Adrenal gland (tissue), 9 donors: ENCODE measurements at regions not wholly inside any gene's neighbourhood (a gene's known extent, or its start where the extent isn't known, plus 50 kb on each side); places are given as distances from the start of the nearest gene placed in this dataset.
A peak's percentile ranks its signal among the peaks of the same experiment; 100 is the strongest.

Source experiments
- DNase-seq, 7 donors: peaks; one replicate each; pipeline ENCODE4 v3.0.0-alpha.2; 2019 to 2020
- H3K27ac ChIP-seq, 5 donors: fragments of 200-600 bp; sonication (generic) in 4 of 5; 1 replicate in 3 of 5; 2 replicates in 2 of 5; pipeline versions ENCODE4 v1.5.1 to v1.8.0; 2016 to 2020; ENCODE audit warnings: mild to moderate bottlenecking in 1 of 5
- H3K27me3 ChIP-seq: fragments of 200-600 bp; 2 replicates; pipeline ENCODE4 v1.8.0; 2021
- H3K36me3 ChIP-seq, 2 donors: fragments of 200-600 bp; replicated peaks in 1 of 2; 1 replicate in 1 of 2; 2 replicates in 1 of 2; pipeline versions ENCODE4 v1.5.1 to v1.8.0; 2018 to 2022
- H3K4me1 ChIP-seq, 2 donors: fragments of 200-600 bp; replicated peaks in 1 of 2; 1 replicate in 1 of 2; 2 replicates in 1 of 2; pipeline versions ENCODE4 v1.5.1 to v1.8.0; 2018 to 2021
- H3K4me3 ChIP-seq, 4 donors: fragments of 200-600 bp; sonication (generic) in 3 of 4; one replicate each; pipeline ENCODE4 v1.5.1; 2016 to 2018
- H3K9me3 ChIP-seq, 3 donors: fragments of 200-600 bp; sonication (generic) in 1 of 3; replicated peaks in 1 of 3; 1 replicate in 2 of 3; 2 replicates in 1 of 3; pipeline versions ENCODE4 v1.5.1 to v1.8.0; 2016 to 2021
- CTCF ChIP-seq, 6 experiments: fragments of 450-650 bp in 4 of 6; fragments of 200-600 bp in 2 of 6; sonication (generic) in 1 of 6; IDR thresholded peaks; 1 replicate in 5 of 6; 2 replicates in 1 of 6; pipeline versions ENCODE4 v1.5.1 to v1.8.0; 2016 to 2021; ENCODE audit warnings: antibody characterized with exemption in 6 of 6, mild to moderate bottlenecking in 2 of 6, moderate library complexity in 1 of 6
- POLR2A ChIP-seq, 2 donors: fragments of 450-650 bp; IDR thresholded peaks; one replicate each; pipeline ENCODE4 v1.6.1; 2017; ENCODE audit warnings: antibody characterized with exemption in 2 of 2, mild to moderate bottlenecking in 2 of 2, moderate library complexity in 1 of 2
- WGBS, 4 donors: extraction: QIAGEN DNeasy Blood & Tissue Kit in 2 of 4; methylation state at CpG; one replicate each; pipeline versions ENCODE4 v1.1.5 to v1.1.7; 2013 to 2017; 5-methylcytosine and 5-hydroxymethylcytosine counted together
- intact Hi-C, 2 donors: fragments of 100-400 bp; cut with DNase I; formaldehyde crosslinking; loops; one replicate each; pipeline versions ENCODE4 v1.14.1 to v1.15.0; 2022 to 2023
- donor health status: healthy with polysubstance abuse.
- donor health status: Bipolar disorder and iron deficiency.
- donor health status: DM: yes; HTN: yes; CAD: no.
- donor health status: DM: no; HTN: no; CAD: no.
- donor health status: DM: no; HTN: no; CAD: no.

- DNase-seq: no peak
- 45 to 63% (median 54%) methylated on average over 2 of the region's 2 CpGs for WGBS, 4 donors
- no peaks in the 10 kb centered on the region for H3K27me3 ChIP-seq
- no peak for TF ChIP-seq CTCF (IDR thresholded peaks at IDR 0.05)
- TF ChIP-seq POLR2A (IDR thresholded peaks at IDR 0.05): no peak
- no peaks in the 10 kb centered on the region for H3K4me1 ChIP-seq
- no peak overlapping the region for H3K4me3 ChIP-seq
- peak overlapping the region in 1 of 5 donors; percentile 16 for H3K27ac ChIP-seq
- no peaks in the 10 kb centered on the region for H3K9me3 ChIP-seq
- no peaks in the 10 kb centered on the region for H3K36me3 ChIP-seq
- intact Hi-C loops: no loop called here
These were observed 157.0 kb upstream of the MKLN1 start for GRCh38 chr7:131170440-131171271.

- H3K9me3 ChIP-seq: no peaks in the 10 kb centered on the region
- DNase-seq: no peak
- no peak overlapping the region for H3K4me3 ChIP-seq
- H3K27me3 ChIP-seq: no peaks in the 10 kb centered on the region
- H3K4me1 ChIP-seq: no peaks in the 10 kb centered on the region
- 80 to 87% (median 82%) methylated on average over 11 of the region's 11 CpGs for WGBS, 4 donors
- intact Hi-C loops: no loop called here
- H3K27ac ChIP-seq: no peak overlapping the region
- TF ChIP-seq CTCF (IDR thresholded peaks at IDR 0.05): no peak
- no peak for TF ChIP-seq POLR2A (IDR thresholded peaks at IDR 0.05)
- H3K36me3 ChIP-seq: no peaks in the 10 kb centered on the region
These were observed 154.4 kb upstream of the MKLN1 start for GRCh38 chr7:131173145-131173890.

GRCh38 chr7:131174391-131174790 lies 153.3 kb upstream of the MKLN1 start:
- Histone ChIP-seq H3K9me3 (no peaks in the 10 kb centered on the region), H3K27me3 (no peaks in the 10 kb centered on the region), H3K4me1 (peaks cover 0 to 5% of the 10 kb centered on the region in 2 donors), H3K4me3 (no peak overlapping the region), H3K27ac (no peak overlapping the region), H3K36me3 (no peaks in the 10 kb centered on the region)
- 82 to 92% (median 87%) methylated on average over 5 of the region's 5 CpGs for WGBS, 4 donors
- no peak for DNase-seq
- intact Hi-C loops: no loop called here
- TF ChIP-seq CTCF (IDR thresholded peaks at IDR 0.05): no peak
- TF ChIP-seq POLR2A (IDR thresholded peaks at IDR 0.05): no peak

- Histone ChIP-seq H3K9me3 (no peaks in the 10 kb centered on the region), H3K27ac (no peak overlapping the region), H3K36me3 (no peaks in the 10 kb centered on the region), H3K4me1 (peaks cover 0 to 5% of the 10 kb centered on the region in 2 donors), H3K27me3 (no peaks in the 10 kb centered on the region), H3K4me3 (no peak overlapping the region)
- intact Hi-C loops: no loop called here
- no peak for DNase-seq
- TF ChIP-seq CTCF (IDR thresholded peaks at IDR 0.05) (no peak), POLR2A (IDR thresholded peaks at IDR 0.05) (no peak)
These were observed 152.8 kb upstream of the MKLN1 start for GRCh38 chr7:131174855-131175254.
